HCT116 (cell line): ENCODE measurements at regions not wholly inside any gene's neighbourhood (a gene's known extent, or its start where the extent isn't known, plus 50 kb on each side); places are given as distances from the start of the nearest gene placed in this dataset.

Source experiments
- EZH2 ChIP-seq: fragments of 200-600 bp; sonication (generic); IDR thresholded peaks from 2 replicates; pipeline ENCODE4 v1.6.1; 2017; ENCODE audit warnings: antibody characterized with exemption, mixed run types
- EZH2phosphoT487 ChIP-seq: fragments of 200-600 bp; IDR thresholded peaks from 2 replicates; pipeline ENCODE4 v1.6.1; 2018; ENCODE audit warnings: antibody characterized with exemption, borderline replicate concordance
- POLR2AphosphoS5 ChIP-seq: IDR thresholded peaks from 2 replicates; pipeline ENCODE4 v1.6.1; 2011; ENCODE audit warnings: mild to moderate bottlenecking, low read depth, low read length, moderate library complexity
- SP1 ChIP-seq: IDR thresholded peaks from 2 replicates; pipeline ENCODE4 v1.6.1; 2012; ENCODE audit warnings: low read depth
- TF ChIP-seq, protein P1 (sequence below): IDR thresholded peaks from 2 replicates; pipeline ENCODE4 v1.6.1; 2011; ENCODE audit warnings: mild to moderate bottlenecking, low read length, moderate library complexity; ENCODE audit not compliant: insufficient replicate concordance; ENCODE audit errors: extremely low read depth
- TF ChIP-seq, protein P2 (sequence below), 3 experiments: fragments of 200-600 bp in 1 of 3; sonication (generic) in 1 of 3; IDR thresholded peaks in 2 of 3; conservative IDR thresholded peaks in 1 of 3; 2 replicates each; pipeline ENCODE4 v1.5.1; 2012 to 2017; ENCODE audit warnings: low read depth in 2 of 3, low read length in 2 of 3, antibody characterized with exemption in 1 of 3, borderline replicate concordance in 1 of 3, control low read depth in 1 of 3, mild to moderate bottlenecking in 1 of 3, mixed read lengths in 1 of 3, mixed run types in 1 of 3, moderate library complexity in 1 of 3; ENCODE audit not compliant: insufficient read depth in 1 of 3
- TF ChIP-seq, protein P3 (sequence below): IDR thresholded peaks from 2 replicates; pipeline ENCODE4 v1.6.1; 2012; ENCODE audit warnings: low read depth

DNA sequence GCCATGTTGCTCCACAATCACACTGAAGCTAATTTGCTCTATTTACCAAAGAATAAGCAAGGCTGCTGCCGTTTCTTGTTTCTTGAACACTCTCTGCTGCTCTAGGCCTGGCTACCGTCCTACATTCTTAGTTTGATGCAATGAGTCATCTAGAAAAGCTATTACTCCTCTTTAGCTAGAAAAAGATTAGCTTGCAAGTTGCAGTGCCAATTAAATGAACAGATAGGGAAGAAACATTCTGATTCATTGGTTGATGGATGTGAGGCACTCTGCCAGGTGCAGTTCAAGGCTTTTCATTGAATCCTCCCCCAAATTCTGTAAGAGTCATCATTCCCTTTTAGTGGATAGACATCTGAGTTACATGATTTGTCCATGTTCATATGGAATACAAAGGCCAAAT is 807.7 kb upstream of the AMELY start:
- TF ChIP-seq EZH2phosphoT487 (no peak), SP1 (no peak), EZH2 (no peak), POLR2AphosphoS5 (no peak)
- TF ChIP-seq, protein P1, sequence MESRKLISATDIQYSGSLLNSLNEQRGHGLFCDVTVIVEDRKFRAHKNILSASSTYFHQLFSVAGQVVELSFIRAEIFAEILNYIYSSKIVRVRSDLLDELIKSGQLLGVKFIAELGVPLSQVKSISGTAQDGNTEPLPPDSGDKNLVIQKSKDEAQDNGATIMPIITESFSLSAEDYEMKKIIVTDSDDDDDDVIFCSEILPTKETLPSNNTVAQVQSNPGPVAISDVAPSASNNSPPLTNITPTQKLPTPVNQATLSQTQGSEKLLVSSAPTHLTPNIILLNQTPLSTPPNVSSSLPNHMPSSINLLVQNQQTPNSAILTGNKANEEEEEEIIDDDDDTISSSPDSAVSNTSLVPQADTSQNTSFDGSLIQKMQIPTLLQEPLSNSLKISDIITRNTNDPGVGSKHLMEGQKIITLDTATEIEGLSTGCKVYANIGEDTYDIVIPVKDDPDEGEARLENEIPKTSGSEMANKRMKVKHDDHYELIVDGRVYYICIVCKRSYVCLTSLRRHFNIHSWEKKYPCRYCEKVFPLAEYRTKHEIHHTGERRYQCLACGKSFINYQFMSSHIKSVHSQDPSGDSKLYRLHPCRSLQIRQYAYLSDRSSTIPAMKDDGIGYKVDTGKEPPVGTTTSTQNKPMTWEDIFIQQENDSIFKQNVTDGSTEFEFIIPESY, result no peak
- TF ChIP-seq, protein P2, sequence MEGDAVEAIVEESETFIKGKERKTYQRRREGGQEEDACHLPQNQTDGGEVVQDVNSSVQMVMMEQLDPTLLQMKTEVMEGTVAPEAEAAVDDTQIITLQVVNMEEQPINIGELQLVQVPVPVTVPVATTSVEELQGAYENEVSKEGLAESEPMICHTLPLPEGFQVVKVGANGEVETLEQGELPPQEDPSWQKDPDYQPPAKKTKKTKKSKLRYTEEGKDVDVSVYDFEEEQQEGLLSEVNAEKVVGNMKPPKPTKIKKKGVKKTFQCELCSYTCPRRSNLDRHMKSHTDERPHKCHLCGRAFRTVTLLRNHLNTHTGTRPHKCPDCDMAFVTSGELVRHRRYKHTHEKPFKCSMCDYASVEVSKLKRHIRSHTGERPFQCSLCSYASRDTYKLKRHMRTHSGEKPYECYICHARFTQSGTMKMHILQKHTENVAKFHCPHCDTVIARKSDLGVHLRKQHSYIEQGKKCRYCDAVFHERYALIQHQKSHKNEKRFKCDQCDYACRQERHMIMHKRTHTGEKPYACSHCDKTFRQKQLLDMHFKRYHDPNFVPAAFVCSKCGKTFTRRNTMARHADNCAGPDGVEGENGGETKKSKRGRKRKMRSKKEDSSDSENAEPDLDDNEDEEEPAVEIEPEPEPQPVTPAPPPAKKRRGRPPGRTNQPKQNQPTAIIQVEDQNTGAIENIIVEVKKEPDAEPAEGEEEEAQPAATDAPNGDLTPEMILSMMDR (IDR thresholded peaks at IDR 0.05 in 2 of 3, conservative IDR thresholded peaks at IDR 0.05 in 1 of 3; ENCODE audit: borderline replicate concordance in 1 of 3, insufficient read depth in 1 of 3, low read depth in 2 of 3, low read length in 2 of 3), result no peak
- TF ChIP-seq, protein P3, sequence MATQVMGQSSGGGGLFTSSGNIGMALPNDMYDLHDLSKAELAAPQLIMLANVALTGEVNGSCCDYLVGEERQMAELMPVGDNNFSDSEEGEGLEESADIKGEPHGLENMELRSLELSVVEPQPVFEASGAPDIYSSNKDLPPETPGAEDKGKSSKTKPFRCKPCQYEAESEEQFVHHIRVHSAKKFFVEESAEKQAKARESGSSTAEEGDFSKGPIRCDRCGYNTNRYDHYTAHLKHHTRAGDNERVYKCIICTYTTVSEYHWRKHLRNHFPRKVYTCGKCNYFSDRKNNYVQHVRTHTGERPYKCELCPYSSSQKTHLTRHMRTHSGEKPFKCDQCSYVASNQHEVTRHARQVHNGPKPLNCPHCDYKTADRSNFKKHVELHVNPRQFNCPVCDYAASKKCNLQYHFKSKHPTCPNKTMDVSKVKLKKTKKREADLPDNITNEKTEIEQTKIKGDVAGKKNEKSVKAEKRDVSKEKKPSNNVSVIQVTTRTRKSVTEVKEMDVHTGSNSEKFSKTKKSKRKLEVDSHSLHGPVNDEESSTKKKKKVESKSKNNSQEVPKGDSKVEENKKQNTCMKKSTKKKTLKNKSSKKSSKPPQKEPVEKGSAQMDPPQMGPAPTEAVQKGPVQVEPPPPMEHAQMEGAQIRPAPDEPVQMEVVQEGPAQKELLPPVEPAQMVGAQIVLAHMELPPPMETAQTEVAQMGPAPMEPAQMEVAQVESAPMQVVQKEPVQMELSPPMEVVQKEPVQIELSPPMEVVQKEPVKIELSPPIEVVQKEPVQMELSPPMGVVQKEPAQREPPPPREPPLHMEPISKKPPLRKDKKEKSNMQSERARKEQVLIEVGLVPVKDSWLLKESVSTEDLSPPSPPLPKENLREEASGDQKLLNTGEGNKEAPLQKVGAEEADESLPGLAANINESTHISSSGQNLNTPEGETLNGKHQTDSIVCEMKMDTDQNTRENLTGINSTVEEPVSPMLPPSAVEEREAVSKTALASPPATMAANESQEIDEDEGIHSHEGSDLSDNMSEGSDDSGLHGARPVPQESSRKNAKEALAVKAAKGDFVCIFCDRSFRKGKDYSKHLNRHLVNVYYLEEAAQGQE, result no peak
